K562 (cell line): ENCODE measurements at regions not wholly inside any gene's neighbourhood (a gene's known extent, or its start where the extent isn't known, plus 50 kb on each side); places are given as distances from the start of the nearest gene placed in this dataset.

Source experiments
- ESRRA ChIP-seq: fragments of 450-650 bp; IDR thresholded peaks from 2 replicates; pipeline ENCODE4 v1.6.1; 2014; ENCODE audit warnings: low read depth, mild to moderate bottlenecking, moderate library complexity, borderline replicate concordance
- ETV5 ChIP-seq: sonication (generic); formaldehyde crosslinking; IDR thresholded peaks from 2 replicates; pipeline ENCODE4 v1.4.0; 2020; ENCODE audit warnings: low read depth, mild to moderate bottlenecking, missing genetic modification reagents
- NR3C1 ChIP-seq: sonication (generic); formaldehyde crosslinking; IDR thresholded peaks from 2 replicates; pipeline ENCODE4 v1.8.1; 2022; ENCODE audit warnings: missing genetic modification reagents
- NRF1 ChIP-seq, 2 experiments: fragments of 450-650 bp; IDR thresholded peaks in 1 of 2; conservative IDR thresholded peaks in 1 of 2; 2 replicates each; pipeline ENCODE4 v1.6.1; 2014; ENCODE audit warnings: mild to moderate bottlenecking in 2 of 2
- SMAD2 ChIP-seq: fragments of 150-350 bp; IDR thresholded peaks from 2 replicates; pipeline ENCODE4 v1.6.1; 2014; ENCODE audit warnings: low read depth, mild to moderate bottlenecking, low read length
- SP2 ChIP-seq: IDR thresholded peaks from 2 replicates; pipeline ENCODE4 v1.6.1; 2011; ENCODE audit warnings: mild to moderate bottlenecking, low read depth, low read length, moderate library complexity; ENCODE audit not compliant: poor library complexity, severe bottlenecking; ENCODE audit errors: extremely low read depth
- ZNF707 ChIP-seq: fragments of 250-450 bp; sonication (Bioruptor Pico); conservative IDR thresholded peaks from 2 replicates; pipeline ENCODE4 v1.8.0; 2022; ENCODE audit warnings: inconsistent platforms, mild to moderate bottlenecking, moderate library complexity

DNA sequence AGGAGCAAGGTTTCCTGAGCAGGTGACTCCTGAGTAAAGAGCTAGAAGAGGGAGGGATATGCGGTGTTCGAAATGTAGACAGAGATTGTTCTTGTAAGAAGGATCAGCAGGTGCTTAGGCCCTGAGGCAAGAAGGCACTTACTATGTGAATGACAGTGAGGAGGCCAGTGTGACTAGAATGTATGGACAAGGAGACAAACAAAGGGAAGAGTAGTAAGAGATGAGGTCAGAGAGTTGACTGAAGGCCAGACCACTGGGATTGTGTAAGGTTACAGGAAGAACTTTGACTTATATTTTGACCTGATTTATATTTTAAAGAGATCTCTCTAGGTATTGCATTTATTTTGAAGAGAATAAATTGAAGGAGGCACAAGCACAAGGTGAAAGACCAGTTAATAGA is 118.4 kb upstream of the ENPEP start:
- TF ChIP-seq NRF1 (conservative IDR thresholded peaks at IDR 0.05 in 1 of 2, IDR thresholded peaks at IDR 0.05 in 1 of 2) (no peak), SP2 (no peak), ESRRA (no peak), ZNF707 (no peak), ETV5 (CRISPR knock-in tag) (no peak), NR3C1 (CRISPR knock-in tag) (no peak), SMAD2 (no peak)
